Erythroblast (primary cell): ENCODE measurements at regions not wholly inside any gene's neighbourhood (a gene's known extent, or its start where the extent isn't known, plus 50 kb on each side); places are given as distances from the start of the nearest gene placed in this dataset.

Source experiments
- DNase-seq, 2 experiments: peaks; one replicate each; lab custom pipeline; 2025; lab: John Stamatoyannopoulos, UW
- GATA1 ChIP-seq: IDR thresholded peaks from 2 replicates; pipeline ENCODE4 v1.6.1; 2011; ENCODE audit warnings: low read depth, mild to moderate bottlenecking, control low read depth, low read length, moderate library complexity
- POLR2A ChIP-seq: IDR thresholded peaks from 2 replicates; pipeline ENCODE4 v1.6.1; 2011; ENCODE audit warnings: mild to moderate bottlenecking, low read length

DNA sequence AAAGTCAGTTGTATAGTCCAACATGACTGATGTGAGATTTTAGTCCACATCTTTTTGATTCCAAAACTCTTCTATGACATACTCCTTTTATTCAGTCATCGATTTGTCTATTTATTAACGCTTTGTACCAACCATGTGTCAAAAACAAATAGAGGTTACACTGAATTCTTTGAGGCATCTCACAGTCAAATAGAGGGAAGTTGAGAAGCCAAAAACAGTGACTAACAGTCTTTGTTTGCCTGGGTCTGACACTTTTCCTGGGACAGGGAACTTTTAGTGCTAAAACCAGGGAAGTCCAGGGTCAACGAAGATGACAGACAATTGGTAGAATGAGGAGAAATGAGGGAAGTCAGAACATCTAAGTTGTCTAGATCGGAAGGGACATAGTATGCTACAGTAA is 169.9 kb upstream of the HS3ST1 start:
- TF ChIP-seq POLR2A (no peak), GATA1 (no peak)
- DNase-seq: no peak

DNA sequence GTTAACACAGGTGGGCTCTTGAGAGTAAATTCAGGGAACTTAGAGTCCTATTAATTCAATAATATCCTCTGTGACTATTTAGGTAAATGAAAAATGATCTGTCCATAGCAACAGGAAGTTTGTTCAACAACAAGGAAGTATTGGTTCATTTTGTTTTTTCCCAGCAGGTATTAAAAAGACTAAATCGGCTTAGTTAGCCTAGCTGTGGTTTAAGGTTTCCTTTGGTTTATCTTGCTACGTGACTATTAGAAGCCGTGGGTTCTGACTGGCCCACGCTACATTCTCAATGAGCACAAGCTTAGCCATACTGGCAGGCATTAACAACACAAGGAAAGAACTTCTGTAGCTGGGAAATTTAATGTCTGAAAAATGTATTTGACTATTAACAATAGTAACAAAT is 168.8 kb upstream of the HS3ST1 start:
- TF ChIP-seq GATA1: no peak
- no peak for TF ChIP-seq POLR2A
- DNase-seq: no peak

DNA sequence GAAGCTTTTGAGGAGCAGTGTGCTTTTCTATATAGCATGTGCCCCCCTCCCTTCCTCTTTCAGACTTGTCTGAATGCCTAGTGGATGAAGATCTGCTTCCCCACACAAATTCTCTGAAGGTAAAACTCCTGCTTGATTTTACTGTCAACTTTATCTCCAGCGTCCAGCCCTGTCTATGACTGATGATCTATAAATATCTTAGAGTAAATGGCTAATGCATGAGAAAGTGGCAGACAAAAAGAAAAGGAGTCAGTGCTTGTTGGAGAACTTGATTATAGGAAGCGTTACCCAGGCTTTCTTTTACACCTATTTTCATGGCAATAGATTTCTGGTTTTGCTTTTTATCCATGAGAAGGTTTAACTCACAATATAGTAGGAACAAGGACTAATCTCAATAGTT is 168.3 kb upstream of the HS3ST1 start:
- DNase-seq: no peak

DNA sequence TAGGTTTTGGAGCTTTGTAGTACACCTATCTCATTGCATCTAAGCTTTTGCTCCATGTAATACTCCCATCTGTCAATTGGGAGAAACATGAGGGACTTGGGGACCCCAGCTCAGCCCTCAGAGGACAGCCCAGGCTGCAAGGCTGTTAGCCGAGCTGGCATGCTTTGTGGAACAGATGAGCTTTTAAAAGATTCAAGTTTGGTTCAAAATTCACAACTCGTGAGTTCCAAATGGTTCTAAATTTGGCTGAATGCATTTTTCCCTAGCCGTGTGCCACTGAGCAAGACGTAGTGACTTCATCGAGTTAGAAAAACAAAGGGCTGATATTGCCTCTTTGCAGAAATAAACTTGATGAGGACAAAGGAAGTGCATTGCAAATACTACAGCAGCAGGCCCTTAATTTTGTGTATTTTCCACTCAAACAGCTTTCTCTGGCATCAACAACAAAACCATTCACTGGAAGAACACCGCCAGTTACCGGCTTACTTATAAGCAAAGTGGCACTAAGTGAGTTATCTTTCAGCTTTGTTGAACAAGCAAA is 165.0 kb upstream of the HS3ST1 start:
- no peak for DNase-seq
- TF ChIP-seq GATA1 (no peak), POLR2A (no peak)

More for the DNA sequence above, 168.3 kb upstream of the HS3ST1 start:
- no peak for TF ChIP-seq GATA1
- TF ChIP-seq POLR2A: no peak

DNA sequence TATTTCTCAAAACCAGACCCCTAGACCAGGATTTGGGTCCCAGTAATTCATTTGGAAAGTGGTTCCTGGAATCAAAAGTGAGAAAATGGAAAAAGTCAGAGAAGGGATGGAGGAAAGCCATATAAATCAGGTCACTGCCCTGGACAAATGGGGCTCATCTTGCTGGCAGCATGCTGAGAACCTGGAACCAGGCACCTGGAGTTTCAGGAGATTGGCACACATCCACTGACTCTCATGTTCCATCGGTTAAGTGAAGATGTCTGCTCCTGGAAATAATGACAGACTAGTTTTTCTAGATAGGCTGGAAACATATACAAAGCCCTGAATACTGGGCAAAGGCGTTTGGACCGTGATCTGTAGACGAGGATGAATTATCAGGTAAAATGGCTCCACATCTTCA is 163.6 kb upstream of the HS3ST1 start:
- no peak for TF ChIP-seq GATA1
- no peak for TF ChIP-seq POLR2A
- no peak for DNase-seq

DNA sequence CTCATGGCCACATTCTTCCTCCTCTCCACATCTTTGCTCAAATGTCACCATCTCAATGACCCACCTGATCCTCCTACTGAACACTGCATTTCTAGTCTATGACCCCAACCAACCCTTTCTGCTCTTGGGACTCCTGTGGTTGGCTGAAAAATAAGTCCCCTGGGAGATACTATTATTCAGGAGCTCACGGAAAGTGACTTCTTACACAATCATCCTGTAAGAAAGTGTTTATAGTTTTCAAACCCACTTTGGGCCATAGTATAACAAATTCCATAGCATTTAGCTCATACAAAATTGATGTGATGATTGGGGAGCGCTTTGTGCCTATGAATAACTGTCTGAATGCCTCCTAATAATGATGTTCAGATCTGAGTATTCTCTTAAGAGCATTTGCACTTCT is 161.4 kb upstream of the HS3ST1 start:
- no peak for DNase-seq

DNA sequence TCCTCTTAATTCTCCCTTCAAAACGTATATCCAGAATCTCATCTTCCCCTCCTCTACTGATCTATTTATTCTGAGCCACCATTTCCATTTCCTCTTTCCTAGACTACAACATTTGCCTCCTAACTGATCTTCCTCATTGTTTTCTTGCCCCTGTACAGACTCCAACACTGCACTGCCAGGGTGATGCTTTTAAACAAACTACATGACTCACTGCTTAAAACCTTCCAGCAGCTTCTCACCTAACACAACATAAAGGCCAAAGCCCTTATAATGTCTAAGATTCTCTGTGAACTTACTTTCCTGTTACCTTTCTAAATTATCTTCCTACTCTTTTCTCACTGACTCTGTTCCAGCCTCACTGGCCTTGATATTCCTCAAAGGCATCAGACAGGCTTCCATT is 161.0 kb upstream of the HS3ST1 start:
- DNase-seq: no peak
- TF ChIP-seq POLR2A (no peak), GATA1 (no peak)

More for the DNA sequence above, 161.4 kb upstream of the HS3ST1 start:
- TF ChIP-seq POLR2A (no peak), GATA1 (no peak)

DNA sequence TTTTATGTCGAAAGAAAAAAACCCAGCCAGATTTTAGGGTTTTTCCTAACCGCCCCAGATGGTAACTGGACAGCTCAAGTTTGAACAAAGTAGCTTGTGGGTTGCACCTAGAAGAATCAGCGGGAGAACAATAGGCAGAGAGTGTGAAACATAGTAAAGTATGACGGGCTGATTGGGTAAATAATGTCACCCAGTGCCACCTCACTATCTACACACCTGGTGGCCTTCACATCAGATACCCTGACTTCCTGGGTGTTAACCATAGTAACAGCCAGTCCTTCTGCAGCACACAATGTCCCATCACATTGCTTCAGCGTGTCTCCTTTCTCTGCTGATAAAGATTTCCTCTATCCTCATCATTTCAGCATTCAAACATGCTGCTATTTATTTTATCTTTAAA is 159.1 kb upstream of the HS3ST1 start:
- DNase-seq: no peak
- TF ChIP-seq POLR2A: no peak
- no peak for TF ChIP-seq GATA1

DNA sequence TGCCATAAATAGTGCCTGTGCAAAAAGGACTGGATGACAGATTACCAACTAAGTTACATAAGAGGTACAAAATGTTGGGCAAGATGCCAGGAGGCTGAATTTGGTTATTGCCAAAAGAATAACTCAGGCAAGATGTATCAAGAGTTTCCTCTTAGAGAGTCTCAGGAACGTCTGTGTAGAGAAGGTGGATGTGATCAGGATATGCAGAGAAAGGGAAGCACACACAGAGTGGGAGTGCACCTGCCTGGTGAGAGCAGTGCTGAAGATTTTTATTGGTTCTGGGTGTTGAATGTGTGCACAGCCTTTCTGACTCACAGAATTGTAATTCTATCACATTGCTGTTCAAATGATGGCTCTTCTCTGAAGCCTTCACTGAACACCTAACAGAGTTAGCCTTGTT is 156.8 kb upstream of the HS3ST1 start:
- no peak for TF ChIP-seq GATA1
- no peak for DNase-seq

DNA sequence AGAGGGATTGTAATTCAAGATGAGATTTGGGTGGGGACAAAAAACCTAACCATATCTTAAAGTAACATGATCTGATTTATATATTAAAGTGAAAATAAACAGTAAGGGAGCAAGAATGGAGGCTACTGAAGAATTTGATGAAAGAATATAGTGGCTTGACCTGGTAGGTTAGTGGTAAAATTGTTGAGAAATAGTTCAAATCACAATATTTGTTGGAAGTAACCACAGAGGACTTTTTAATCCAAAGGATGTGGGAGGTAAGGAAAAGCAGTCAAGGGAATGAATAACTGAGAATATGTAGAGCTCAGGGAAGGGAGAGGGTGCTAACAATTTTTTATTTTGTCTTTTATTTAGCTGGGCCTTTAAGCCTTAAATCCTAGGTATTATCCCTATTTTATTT is 139.8 kb upstream of the HS3ST1 start:
- no peak for TF ChIP-seq GATA1
- TF ChIP-seq POLR2A: no peak
- no peak for DNase-seq

DNA sequence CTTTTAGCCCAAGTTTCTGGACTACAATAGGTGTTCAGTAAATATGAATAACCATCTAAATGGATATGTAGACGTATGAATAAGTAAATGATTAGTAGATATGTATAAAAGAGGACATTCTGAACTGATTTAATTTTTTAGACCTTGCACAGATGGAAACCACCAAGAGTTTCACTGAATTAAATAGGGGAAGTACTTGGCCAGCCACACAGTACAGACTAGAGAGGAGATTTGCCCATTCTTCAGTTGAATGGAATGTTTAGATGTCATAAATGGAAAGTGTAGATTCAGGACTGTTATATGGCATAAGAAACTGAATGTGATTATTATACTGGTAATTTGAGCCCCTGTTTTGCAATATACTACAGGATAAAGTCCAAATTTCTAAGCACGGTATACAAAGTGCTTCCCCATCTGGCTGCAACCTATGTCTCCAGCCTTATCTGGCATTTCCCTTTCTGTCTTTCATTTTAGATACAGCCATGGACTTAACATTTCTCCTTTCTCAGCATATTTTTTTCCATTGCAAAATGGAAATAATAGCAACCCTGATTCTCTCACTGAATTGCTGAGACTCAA is 137.8 kb upstream of the HS3ST1 start:
- no peak for DNase-seq
- TF ChIP-seq GATA1 (no peak), POLR2A (no peak)

DNA sequence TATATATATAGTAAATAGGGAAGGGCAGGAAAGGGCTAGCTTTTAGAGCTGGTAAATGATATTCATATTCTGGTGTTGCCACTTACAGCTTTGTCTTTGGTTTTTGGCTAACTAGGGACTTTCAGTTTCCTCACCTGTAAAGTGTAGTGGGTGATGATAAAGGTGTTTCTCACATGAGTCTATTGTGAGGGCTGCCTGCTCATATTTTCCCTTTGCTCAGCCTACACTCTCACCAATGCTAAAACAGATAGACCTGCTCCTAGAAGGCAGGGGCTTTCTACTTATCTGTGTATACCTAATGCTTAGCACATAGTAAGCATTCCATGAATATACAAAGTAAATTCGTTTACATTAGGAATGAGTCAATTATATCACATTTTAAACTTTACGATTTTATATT is 137.2 kb upstream of the HS3ST1 start:
- no peak for TF ChIP-seq POLR2A
- no peak for DNase-seq

DNA sequence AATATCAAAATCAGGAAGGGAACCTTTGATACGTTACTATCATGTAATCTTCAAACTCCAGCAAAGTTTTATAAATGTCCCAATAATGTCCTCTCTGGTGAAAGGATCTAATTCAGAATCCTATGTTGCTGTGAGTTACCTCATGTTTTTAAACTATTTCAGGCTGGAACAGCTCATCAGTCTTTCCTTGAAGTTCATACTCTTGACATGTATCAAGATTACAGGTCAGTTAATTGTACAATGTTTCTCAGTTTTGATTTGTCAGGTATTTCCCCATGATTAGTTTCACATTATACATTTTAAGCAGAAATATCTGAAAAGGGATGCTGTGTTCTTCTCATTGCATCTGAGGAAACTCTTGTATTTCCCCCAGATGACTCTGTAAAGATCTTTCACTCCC is 136.5 kb upstream of the HS3ST1 start:
- no peak for TF ChIP-seq POLR2A
- TF ChIP-seq GATA1: no peak
- no peak for DNase-seq

DNA sequence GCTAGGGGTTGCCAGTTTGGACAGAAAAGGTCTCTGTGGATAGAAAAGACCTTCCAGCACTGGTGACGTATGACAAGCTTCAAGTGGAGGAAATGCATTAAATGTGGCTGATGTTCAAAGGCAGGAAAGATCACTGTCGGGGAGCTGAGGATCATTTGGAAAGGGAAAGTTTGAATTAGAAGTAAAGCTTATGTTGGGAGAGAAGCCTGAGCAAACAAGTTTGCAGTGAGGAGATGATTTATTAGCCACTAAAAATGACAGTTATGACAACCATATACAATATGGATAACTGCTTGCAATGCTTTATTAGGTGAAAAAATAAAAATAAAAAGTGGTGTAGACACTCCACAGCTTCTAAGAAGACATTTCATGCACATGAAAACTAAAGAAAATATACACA is 135.3 kb upstream of the HS3ST1 start:
- no peak for TF ChIP-seq GATA1
- no peak for TF ChIP-seq POLR2A
- DNase-seq: no peak

DNA sequence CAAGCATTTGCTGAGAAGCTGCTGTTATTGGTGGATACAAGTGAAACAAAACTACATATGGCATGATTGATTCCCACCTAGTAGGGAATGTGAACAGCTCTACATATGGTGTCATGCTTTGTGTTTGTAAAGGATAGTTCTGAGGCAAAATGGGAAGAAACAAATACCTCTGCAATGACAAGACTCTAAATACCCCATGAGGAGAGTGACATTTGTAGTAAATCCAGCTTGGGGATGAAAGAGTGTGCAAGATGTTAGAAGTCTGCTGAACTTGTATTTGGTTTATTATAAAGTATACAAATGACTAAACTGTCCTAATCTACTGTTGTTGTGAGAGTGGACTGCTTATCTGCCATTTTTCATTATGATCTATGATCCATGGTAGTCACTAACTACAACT is 120.8 kb upstream of the HS3ST1 start:
- DNase-seq: no peak
- TF ChIP-seq POLR2A (no peak), GATA1 (no peak)

DNA sequence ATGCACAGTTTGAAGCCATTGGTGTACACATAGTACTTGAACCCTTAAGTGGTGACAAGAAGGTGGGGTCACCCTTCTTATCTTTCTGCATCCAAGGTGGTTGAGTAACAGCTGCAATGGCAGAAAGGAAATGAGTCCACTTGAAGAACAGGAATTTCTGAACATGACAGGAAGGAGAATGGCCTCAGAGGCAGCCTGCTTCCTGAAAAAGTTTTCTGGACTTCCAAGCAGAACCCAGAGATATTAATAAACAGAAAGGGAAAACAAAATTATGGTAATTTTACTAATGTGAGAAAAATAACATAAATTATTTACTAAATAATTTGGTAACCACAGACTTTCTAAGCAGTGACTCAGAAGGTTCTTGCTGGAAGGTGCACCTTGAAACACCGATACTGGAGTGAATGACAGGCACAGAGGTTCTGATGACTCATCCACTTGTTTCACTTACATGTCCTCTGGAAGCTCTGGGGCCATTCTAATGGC is 119.9 kb upstream of the HS3ST1 start:
- no peak for TF ChIP-seq POLR2A
- DNase-seq: no peak
